ENCODE measurements at regions not wholly inside any gene's neighbourhood (a gene's known extent, or its start where the extent isn't known, plus 50 kb on each side); places are given as distances from the start of the nearest gene placed in this dataset.
"Not testable (repeated sequence)": the region's sequence is repeated elsewhere in the genome, so short reads cannot be mapped to it uniquely, and the experiment has no call there.

GRCh38 chr13:44748439-44748838, 172.3 kb upstream of the TSC22D1 start:
- DNase-seq (ENCODE audit: low spot score) = no peak

GRCh38 chr13:44747179-44747578, 171.0 kb upstream of the TSC22D1 start:
- no peak for DNase-seq (ENCODE audit: low spot score)

- DNase-seq (ENCODE audit: low spot score) = no peak
Measured at GRCh38 chr13:44746690-44747089, 170.6 kb upstream of the TSC22D1 start.

DNA sequence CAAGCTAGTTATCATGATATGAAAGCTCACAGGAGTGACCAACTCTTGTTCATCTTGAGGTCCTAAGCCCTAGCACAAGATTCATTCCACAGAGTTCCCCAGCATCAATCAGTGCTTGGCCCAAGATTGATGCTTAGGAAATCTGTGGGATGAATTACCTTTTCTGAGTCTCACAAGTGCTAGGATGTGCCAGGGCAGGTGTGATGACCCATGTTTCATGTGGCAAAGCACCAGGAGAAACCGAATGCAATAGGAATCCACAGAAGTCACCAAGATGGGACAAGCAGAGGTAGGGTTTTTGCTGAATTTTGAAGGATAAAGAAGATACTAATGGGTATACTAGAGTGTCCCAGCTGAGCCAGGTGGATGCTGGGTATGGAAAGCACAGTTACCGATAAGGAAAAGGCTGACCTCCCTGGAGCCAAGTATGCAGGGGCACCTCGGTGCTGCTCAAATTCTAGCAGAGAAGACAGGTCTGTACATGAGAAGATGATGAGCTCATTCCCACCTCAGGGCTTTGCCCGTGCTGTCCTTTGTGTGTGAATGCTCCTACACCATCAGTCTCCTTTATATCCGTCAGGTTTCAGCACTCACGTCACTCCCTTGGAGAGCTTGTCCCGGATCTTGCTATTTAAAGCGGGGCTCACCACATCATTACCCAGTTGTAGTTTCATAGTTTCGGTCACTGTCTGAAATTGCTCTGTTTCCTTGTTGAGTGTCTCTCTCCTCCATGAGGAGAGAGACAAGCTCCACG, 168.9 kb upstream of the TSC22D1 start:
- DNase-seq (ENCODE audit: low spot score) = no peak

- DNase-seq (ENCODE audit: low spot score) = no peak
Measured at GRCh38 chr13:44739539-44739938, 163.4 kb upstream of the TSC22D1 start.

GRCh38 chr13:44739120-44739519, 163.0 kb upstream of the TSC22D1 start:
- DNase-seq (ENCODE audit: low spot score) = no peak

GRCh38 chr13:44738463-44738862, 162.3 kb upstream of the TSC22D1 start:
- no peak for DNase-seq (ENCODE audit: low spot score)

GRCh38 chr13:44735806-44736205, 159.7 kb upstream of the TSC22D1 start:
- no peak for DNase-seq (ENCODE audit: low spot score)

GRCh38 chr13:44734201-44734707, 158.1 kb upstream of the TSC22D1 start:
- DNase-seq (ENCODE audit: low spot score) = no peak

DNA sequence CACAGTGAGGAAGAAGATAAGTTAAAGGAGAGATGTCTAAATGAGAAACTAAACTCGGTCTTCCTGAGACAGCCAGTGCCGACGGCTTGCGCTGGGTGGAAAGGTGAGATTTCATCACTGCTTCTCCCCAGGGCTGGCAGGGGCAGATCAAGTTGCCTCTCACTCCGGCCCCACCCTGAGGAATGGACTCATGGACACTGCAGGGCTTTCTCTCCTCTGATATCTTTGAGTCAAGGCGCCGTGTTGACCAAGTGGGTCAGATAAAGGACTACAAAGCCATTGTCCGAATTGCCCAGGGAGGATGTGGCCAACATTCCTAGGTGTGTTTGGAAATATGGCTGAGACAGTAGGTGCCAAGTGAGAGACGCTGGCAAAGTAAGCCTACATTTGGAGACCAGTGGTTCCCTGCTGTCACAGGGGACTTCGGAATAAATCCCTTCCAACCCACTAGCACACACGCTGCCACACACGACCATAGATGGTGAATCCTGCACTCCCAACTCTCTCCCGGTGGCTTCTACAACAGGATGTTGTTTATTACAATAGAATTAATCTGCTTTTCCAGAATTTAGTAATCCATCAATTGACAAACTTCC, 156.5 kb upstream of the TSC22D1 start:
- no peak for DNase-seq (ENCODE audit: low spot score)

- DNase-seq (ENCODE audit: low spot score) = no peak
Measured at GRCh38 chr13:44730851-44731250, 154.7 kb upstream of the TSC22D1 start.

GRCh38 chr13:44730099-44730498, 154.0 kb upstream of the TSC22D1 start:
- DNase-seq (ENCODE audit: low spot score) = no peak

DNA sequence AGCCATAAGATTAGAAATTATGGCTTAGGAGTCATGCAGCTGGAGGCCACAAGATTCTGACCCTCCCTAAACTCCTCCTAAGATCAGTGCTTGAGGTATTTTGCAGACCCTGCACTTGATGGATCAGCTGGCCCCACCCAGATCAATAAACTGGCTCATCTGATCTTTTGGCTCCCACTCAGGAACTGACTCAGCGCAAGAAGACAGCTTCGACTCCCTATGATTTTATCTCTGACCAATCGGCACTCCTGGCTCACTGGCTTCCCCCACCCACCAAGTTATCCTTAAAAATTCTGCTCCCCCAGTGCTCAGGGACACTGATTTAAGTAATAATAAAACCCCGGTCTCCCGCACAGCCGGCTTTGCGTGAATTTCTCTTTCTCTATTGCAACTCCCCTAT, 151.5 kb upstream of the TSC22D1 start:
- DNase-seq (ENCODE audit: low spot score) = not testable (repeated sequence)

DNA sequence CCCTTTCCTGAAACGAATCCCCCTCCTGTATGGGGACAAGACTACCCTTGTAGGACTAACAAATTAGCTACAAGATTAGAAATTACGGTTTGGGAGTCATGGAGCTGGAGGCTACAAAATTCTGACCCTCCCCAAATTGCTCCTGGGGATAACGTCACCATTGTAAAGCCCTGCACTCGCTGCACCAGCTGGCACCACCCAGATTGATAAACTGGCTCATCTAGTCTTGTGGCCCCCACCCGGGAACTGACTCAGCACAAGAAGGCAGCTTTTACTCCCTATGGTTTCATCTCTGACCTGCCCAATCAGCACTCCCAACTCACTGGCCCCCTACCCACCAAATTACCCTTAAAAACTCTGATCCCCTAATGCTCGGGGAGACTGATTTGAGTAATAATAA, 150.6 kb upstream of the TSC22D1 start:
- DNase-seq (ENCODE audit: low spot score) = no peak

- DNase-seq (ENCODE audit: low spot score) = no peak
Measured at GRCh38 chr13:44726214-44726613, 150.1 kb upstream of the TSC22D1 start.

- DNase-seq (ENCODE audit: low spot score) = no peak
Measured at GRCh38 chr13:44719857-44720671, 143.9 kb upstream of the TSC22D1 start.

- no peak for DNase-seq (ENCODE audit: low spot score)
Measured at GRCh38 chr13:44718467-44718866, 142.3 kb upstream of the TSC22D1 start.

- DNase-seq (ENCODE audit: low spot score) = no peak
Measured at GRCh38 chr13:44715287-44716230, 139.4 kb upstream of the TSC22D1 start.

- no peak for DNase-seq (ENCODE audit: low spot score)
Measured at GRCh38 chr13:44713788-44714469, 137.8 kb upstream of the TSC22D1 start.

- no peak for DNase-seq (ENCODE audit: low spot score)
Measured at GRCh38 chr13:44711706-44712105, 135.6 kb upstream of the TSC22D1 start.

GRCh38 chr13:44710576-44710975, 134.4 kb upstream of the TSC22D1 start:
- no peak for DNase-seq (ENCODE audit: low spot score)

Data from hematopoietic multipotent progenitor cell treated with erythropoietin and hydrocortisone succinate and interleukin-3 and kit ligand, for 17 days (in vitro differentiated cells).